CMK (cell line): ENCODE measurements at regions not wholly inside any gene's neighbourhood (a gene's known extent, or its start where the extent isn't known, plus 50 kb on each side); places are given as distances from the start of the nearest gene placed in this dataset.
"Not testable (repeated sequence)": the region's sequence is repeated elsewhere in the genome, so short reads cannot be mapped to it uniquely, and the experiment has no call there.

ENCODE experiments used
- DNase-seq: peaks from one replicate; pipeline ENCODE4 v3.0.0-alpha.2; 2010; ENCODE audit warnings: low read depth

DNA sequence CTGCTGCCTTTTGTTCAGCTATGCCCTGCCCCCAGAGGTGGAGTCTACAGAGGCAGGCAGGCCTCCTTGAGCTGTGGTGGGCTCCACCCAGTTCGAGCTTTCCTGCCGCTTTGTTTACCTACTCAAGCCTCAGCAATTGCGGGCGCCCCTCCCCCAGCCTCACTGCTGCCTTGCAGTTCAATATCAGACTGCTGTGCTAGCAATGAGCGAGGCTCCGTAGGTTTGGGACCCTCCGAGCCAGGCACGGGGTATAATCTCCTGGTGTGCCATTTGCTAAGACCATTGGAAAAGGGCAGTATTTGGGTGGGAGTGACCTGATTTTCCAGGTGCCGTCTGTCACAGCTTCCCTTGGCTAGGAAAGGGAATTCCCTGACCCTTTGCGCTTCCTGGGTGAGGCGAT, 51.9 kb downstream of the DIPK2A start:
- DNase-seq: not testable (repeated sequence)

DNA sequence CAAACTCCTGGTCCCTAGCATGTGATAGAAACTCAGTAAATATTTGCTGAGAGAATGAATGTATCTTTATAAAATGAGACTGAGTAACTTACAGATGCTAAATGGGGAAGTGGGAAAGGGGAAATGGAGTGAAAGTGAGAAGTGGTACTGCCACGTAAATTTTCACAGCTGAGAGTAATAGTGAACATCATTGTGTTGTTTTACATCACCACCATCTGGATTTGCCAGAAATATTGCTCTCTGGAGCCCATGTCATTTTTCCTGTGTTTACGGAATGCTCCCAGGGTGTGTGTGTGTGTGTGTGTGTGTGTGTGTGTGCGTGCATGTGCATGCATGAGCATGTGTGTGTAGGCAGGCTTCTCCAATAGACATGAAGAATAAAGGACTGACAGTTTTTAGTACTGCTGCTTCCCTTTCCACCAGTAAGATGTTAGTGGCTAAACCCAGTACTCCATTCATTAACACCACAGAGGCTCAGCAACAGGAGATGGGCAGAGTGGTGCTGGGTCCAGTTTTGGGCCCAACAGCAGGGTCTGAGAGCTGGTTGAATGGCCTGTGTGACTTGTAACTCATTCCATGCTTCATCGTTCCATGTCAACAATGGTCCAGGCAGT, 57.3 kb downstream of the DIPK2A start:
- DNase-seq: no peak

DNA sequence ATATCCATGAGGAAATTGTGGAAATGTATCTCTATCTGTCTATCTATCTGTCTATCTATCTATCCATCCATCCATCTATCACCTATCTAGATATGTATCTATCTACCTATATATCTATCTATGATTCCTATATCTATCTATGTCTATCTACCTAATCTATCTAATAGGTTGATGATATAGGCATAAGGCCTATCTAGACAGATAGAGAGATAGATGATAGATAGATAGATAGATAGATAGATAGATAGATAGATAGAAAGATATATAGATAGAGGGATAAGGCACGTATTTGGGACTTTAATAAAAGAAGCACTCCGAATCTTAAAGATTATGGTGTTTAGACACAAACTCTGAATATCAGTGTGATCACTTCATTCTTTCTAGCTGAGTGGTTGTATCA, 58.1 kb downstream of the DIPK2A start:
- no peak for DNase-seq

DNA sequence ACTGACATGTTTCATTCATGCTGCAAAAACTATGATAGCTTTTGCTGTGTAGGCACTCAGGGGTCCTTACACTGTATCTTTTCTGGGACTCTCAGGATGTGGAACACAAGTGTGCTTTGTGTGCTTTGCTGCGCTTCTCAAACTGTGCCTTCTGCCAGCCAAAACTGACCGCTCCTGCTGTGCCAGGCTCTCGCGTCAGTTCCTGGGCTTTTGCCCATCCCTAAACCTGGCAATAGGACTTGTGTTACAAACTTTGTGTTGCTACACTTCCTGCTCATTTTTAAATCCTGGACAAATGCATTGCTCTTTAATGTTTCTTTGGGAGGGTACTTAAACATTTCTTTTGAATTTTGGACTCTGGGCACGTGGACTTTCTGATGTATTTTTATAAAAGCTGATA, 60.3 kb downstream of the DIPK2A start:
- no peak for DNase-seq

DNA sequence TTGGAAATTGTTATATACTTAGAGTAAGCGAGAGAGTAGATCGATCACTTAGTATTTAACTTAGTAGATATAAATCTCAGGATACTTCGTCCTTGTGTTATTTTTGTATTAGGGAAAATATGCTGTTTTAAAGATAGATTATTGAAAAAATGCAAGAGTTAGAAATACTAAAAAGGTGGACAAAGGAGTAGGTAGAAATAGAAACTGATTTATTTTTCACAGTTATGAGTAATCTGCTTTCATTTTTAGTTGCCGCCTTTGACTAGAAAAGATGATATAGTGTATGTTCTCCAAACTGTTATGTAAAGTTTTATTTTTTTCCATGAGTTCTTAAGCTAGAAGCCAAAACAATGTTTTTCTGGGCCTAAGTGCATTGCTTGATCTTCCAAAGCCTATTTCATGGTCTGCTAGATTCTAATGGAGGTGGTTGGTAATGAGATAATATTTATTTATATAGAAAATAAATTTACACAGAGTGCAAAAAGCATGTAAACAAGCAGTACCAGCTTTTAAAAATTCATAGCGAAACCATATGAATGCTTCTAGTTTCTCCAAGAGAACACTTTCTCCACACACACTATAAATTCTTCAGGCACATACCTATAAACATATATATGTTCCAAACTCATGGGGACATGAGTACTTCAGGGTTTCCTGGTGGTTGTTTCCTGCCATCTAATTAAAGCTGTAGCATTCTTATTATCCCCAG, 61.1 kb downstream of the DIPK2A start:
- no peak for DNase-seq

DNA sequence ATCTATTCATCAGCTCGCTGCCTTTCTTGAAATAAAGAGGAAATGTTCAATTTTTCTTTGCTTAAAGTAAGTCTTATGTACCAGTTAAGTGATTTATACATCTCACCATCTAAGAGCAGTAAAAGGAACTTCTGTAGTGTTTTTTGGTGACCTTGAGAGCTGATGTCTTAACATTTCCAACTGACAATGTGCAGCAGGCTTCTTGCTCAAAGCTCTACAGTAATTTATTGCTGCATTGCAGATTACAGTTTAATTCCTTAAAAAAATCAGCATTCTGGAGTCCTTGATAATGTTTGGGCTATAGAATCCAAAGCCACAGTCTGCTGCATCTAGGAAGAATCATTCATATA, 61.6 kb downstream of the DIPK2A start:
- no peak for DNase-seq

DNA sequence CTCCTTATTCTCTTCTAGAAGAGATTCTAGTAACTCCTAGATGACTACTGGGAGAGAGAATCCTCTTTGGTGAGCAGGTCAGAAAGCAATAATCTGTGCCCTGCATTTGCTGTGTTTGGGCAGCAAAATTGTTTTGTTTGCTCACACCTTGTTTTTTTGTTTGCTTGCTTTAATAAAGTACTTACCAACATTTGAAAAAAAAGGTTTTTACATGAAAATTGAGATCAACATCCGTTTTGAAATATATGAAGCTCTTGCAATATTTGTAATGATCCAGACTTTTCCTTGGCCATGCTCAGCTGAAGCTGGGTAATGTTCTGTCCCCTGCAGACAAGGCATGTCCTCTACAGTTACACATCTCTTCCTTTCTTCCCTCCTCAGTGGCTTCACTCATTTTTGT, 62.2 kb downstream of the DIPK2A start:
- DNase-seq: no peak

DNA sequence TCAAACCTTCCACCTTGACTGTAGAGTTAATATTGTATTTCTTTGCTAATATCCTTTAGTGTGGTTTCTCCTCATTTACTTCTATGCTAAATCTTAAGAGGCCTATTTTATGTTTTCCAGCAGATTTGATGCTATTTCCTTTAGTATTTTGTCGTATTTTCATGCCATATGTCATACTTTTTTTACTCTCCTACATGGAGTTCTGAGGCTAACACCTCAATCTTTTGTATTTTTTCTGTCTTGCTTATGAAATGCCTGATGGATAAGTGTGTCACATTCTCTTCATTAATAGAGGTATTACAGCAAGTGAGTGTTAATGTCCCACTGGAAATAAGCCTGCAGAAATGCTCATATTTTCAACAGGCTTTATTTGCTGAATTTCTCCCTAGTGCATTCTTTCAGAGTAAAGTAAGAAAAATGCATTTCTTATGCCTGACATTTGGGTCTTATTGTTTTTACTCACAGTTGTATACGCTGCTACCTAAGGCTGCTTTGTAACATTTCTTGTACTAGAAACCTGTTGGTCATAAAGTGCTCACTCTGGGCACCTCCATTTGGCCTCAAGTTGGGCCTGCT, 63.2 kb downstream of the DIPK2A start:
- no peak for DNase-seq

DNA sequence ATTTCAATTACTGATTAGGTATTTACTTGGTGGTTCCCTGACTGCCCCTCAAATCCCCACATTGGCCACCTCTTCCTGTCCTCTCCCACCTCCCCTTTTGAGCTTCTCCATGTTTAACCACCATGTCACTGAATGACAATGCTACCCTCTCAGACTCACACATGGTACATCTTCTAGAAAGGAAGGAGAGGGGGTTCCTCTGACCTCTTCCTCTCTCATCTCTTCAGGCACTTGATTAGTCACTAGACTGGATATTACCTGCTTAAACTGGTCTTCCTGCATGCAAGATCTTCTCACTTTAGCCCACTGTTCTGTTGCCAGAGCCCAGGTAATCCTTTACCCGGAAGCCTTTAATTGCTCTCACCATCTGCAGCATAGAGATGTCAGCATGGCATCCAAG, 64.9 kb downstream of the DIPK2A start:
- no peak for DNase-seq

DNA sequence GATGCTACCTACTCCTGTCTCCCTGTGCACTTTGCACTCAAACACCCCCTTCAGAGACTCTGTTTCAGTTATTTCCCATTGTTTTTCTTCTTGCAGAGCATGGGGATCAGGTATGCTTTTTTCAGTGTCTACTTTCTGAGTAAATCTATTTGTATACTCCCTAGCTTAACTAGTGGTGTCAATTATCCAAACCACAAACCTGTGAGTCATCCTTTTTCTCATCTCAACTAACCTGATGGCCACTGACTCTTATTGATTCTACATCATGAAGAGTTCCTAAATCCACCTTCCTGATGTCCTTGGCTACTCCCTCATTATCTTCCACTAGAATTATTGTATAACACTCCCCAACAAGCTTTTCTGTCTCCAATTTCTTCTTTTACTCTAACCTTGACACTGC, 68.0 kb downstream of the DIPK2A start:
- DNase-seq: no peak

DNA sequence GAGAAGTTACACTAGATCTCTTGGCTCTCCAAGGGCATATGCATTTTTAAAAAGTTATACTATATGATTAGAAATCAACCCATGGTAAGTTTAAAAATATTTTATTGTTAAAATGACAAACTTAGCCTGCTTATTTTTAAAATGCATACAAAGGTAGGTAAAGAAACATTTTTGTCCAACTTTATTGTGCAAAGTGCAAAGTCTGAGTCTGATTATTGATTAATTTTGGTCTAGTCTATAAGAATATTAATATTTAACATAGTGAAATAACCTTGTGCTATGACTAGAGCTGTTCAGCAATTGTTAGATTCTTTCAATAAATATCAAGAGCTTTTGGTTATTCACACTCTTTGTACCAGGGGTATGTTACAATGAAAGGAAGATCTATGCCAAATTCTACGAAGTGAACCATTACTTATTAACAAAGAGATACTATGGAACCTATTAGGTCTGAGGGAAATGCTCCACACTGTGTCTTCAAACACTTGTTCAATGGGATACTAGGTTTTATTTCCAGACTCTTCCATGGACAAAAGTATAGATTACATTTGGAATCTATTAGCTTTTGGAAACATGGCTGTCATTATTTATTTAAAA, 70.4 kb downstream of the DIPK2A start:
- DNase-seq: no peak

DNA sequence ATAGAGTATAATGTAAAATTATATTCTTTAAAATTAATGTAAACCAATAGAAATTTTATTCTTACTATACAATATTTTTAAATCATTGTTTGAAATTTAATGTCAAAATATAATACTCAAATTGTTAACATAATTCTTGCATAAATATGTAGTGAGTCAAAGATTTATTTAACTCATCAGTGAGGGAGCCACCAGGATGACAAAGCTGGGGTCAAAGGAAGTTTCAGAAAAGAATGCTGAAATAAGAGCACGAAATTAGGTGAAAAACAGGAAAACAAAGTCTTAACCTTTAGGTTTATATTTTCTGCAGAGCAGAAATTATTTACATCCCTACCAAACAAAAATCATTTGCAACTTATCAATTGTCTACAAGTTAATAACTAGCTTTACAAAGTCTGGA, 74.1 kb downstream of the DIPK2A start:
- DNase-seq: no peak

DNA sequence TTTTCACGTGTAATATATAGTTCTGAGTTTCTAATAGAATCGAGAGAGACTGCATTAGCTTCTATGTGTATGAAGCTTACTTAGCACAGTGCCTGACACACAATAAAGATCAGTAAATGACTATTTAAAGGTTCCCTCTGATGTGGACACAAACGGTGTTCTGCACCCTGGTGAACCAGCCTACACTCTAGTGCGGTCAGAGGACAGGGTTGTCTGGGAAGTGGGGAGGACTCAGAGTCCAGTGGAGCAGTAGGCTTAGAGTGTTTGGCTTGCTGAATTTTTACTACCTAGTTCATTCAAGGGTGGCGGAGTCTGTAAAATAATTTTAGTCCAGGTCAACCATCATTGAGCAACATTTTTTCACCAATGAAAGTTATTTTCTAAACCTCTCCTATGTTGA, 77.8 kb downstream of the DIPK2A start:
- DNase-seq: no peak

DNA sequence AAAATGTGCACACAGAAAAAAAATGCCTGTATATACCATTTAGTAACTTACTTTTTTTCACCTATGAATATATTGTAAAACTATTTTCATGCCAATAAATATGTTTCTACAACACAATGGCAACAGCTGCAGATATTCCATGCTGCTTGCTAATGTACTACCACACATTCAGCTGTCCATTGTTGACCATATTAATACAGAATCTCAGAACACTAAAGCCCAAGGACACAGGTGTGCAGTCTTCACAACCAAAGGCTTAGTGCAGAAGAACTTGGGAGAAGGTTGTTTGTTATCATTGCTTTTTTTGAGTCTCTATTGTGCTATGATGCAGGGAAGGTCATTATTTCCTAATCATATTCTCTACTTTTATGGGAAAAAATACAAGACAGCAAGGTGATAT, 79.6 kb downstream of the DIPK2A start:
- no peak for DNase-seq

DNA sequence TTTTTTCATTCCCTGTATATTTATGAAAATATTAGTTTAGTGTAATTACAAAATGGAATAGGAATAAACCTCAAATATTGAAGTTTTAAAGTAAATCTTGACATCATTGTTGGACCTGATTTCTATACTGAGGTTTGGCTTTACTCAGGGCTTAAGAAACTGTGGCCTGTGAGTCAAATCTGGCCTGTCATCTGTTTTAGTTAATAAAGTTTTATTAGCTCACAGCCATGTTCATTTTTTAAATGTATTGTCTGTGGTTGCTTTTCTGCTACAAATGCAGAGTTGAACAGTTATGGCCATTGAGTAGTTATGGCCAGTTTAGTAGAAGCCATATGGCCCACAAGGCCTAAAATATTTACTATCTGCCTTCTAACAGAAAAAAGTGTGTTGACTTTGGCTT, 80.7 kb downstream of the DIPK2A start:
- no peak for DNase-seq

DNA sequence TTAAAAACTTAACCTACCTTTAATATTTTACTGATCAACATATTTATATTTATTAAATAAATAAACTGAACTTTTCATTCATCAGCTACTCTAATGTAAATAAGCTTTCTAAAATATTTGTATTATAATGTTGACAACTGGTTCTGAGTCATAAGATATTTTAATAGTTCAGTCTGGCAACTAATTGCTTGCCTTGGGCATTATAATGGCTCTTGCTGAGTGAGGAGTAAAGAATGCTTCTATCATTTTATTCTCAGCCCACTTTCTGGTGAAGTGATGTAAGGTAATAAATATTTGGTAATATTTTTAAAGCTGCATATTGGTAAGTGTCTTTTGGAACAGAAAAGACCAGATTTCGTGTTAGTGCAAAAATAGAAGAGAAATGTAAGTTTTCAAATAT, 81.5 kb downstream of the DIPK2A start:
- DNase-seq: no peak

DNA sequence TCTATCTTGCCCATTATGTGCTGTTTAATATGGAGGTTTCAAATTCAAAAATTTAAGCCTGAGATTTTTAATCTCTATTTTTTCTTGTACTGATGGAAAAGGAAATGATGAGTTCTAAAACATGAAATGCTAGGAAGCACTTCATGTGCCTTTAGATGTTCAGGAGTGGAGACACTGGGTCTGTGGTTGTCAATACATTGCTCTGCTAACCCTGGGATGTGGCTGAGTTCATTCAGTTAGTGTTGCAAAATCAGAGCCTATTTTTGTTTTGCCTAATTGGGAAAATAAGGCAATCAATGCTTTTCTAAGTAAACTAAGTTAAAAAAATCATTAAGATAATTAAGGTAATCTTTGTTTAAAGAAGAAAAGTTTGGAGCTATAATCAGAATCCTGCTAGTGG, 83.1 kb downstream of the DIPK2A start:
- no peak for DNase-seq

DNA sequence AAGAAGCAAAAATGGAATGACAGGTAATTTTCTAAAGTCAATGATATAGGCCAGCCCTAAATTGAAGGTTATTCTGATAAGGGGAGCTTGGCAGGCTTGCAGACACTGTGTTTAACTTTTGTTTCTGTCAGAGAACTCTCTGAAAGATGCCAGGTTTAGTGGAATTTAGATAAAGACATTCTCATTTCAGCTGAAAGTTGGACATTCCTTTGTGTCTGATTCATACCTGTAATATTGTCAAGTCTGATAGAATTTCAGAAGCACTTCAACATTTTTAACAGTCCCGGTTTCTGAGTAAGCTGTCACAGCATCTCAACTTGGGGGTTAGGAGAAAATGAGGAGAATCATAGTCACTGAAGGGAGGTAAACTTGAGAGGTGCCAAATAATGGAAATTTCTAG, 84.0 kb downstream of the DIPK2A start:
- DNase-seq: no peak

DNA sequence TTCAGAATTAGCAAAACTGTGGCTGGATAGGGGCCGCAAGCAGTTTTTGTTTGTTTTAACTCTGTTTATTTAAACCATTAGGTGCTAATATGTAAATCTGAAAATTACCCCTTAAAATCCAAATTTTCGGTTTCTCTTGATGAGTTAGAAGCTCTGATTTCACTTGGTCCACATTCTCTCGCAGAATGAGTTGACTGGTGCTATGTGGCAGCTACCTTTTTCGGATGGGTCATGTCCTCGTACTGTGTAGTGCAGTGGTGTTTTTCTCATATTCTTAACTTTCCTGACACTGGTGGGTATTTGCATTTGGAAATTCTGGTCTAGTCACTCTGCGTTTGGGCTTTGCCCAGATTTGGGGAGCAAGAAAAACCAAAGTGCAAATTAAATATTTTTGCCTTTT, 87.1 kb downstream of the DIPK2A start:
- no peak for DNase-seq

DNA sequence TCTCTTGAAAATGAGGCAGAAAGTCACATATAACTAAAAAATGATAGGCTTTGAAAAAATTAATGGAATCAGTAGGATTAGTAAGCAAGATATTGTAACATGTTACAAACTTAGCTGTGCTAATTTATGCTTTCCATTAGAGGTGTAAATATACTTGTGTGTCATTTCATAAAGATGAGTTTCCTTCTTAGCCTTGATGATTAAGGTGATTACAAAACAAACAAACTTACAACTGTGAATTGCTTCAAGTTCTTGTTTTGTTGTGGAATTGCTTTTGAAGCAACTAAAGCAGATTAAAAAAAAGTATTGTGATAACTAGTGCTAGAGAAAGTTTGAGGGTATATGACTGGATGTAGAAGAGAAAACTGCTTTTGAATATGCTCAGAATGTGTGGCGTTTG, 87.9 kb downstream of the DIPK2A start:
- no peak for DNase-seq

DNA sequence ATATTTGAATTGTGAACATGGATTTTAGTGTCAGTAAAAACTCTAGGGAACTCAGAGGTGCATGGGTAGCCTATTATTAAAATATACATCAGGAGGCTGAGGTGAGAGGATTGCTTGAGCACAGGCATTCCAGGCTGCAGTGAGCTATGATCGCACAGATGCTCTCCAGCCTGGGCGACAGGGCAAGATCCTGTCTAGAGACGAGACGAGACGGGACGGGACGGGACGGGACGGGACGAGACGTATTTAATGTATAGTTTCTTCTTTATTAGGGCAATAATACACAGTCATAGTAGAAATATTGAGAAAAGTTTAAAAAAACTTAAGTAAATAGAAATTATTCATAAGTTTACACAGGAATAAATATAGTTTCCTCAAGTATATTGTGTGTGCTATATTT, 89.3 kb downstream of the DIPK2A start:
- no peak for DNase-seq

DNA sequence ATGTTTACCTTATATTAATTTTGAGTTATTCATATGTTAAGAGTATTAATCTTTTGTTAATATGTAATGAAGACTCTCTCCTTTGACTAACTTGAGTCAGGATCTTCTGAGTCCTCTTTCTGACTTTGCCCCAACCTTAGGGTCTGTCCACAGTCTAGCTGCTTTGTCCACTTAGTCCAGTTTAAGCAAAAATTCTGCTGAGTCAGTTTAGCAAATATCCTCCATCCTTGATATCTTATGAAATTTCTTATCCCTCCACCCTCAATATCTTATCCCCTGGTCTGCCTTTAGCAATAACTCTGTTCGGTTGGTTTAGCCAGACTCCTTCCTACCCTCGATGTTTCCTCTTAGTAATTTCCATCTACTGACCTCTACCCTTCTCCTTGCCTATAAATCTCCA, 91.7 kb downstream of the DIPK2A start:
- DNase-seq: no peak

DNA sequence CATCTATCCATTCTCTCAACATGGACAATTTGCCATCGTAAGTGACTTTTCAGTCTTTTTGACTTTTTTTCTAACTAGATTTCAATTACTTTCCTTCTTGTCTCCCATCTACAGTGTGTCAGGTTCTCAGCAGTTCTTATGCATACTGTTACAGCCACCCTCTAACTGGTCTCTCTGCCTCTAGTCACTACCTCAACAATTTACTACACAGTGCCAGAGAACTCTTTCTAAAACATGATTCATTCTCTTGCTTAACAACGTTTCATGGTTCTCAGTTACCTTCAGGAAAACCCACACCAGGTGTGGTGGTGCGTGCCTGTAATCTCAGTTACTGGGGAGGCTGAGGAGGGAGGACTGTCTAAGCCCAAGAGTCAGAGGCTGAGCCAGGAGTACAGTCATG, 95.4 kb downstream of the DIPK2A start:
- DNase-seq: no peak

DNA sequence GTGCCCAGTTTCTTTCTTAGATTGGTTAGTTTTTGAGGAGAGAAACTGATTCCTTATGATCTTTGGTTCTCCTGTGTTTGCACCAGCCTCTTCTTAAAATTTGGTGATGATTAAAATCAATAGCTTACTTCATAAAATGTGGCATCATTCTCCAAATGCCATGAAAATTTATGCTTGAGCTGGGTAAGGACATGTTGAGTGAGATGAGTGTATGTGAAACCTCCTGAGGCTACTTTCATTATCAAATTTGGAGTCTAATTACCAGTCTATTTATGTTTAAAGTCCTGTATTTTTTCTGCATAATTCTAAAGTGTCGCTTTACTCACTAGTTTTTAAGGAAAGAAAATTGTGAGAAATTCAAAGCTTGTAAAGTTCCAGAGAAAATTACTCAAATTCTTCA, 102.1 kb downstream of the DIPK2A start:
- DNase-seq: no peak
